Caco-2 (cell line): ENCODE measurements at regions not wholly inside any gene's neighbourhood (a gene's known extent, or its start where the extent isn't known, plus 50 kb on each side); places are given as distances from the start of the nearest gene placed in this dataset.

ENCODE experiments used
- BruUV-seq: library from RNA; stranded (reverse); fragments of 400-500 nt; replicated peaks from 2 replicates; lab custom pipeline; 2021; lab: Mats Ljungman, UMichigan
- CTCF ChIA-PET: fragments of 300-600 bp; sonication (Branson Sonifier 250); formaldehyde crosslinking; loops from one replicate; lab custom pipeline; 2022; ENCODE audit warnings: antibody characterized with exemption; lab: Charles Lee
- POLR2A ChIA-PET: fragments of 300-600 bp; sonication (Branson Sonifier 250); formaldehyde crosslinking; loops from one replicate; lab custom pipeline; 2022; ENCODE audit warnings: antibody characterized with exemption; lab: Charles Lee
- DNase-seq, 2 experiments: peaks; one replicate each; pipeline versions ENCODE4 v3.0.0 to v3.0.0-alpha.2; 2020 to 2022
- H3K27me3 ChIP-seq: replicated peaks from 2 replicates; pipeline ENCODE4 v1.6.0; 2011; ENCODE audit warnings: low read length; ENCODE audit not compliant: control insufficient read depth, insufficient read depth
- H3K36me3 ChIP-seq: 2 replicates; pipeline ENCODE4 v1.5.1; 2011; ENCODE audit warnings: low read length; ENCODE audit not compliant: control insufficient read depth, insufficient read depth
- H3K4me1 ChIP-seq: fragments of 250-450 bp; sonication (Bioruptor Pico); 2 replicates; pipeline ENCODE4 v1.5.1; 2020; ENCODE audit warnings: mild to moderate bottlenecking
- H3K4me3 ChIP-seq: 2 replicates; pipeline ENCODE4 v1.5.1; 2011; ENCODE audit warnings: low read depth, mild to moderate bottlenecking, control low read depth, low read length
- H3K9me3 ChIP-seq: fragments of 250-450 bp; sonication (Bioruptor Pico); 2 replicates; pipeline ENCODE4 v1.5.1; 2020; ENCODE audit warnings: mild to moderate bottlenecking, moderate library complexity
- H3K27ac Mint-ChIP-seq: one replicate; pipeline ENCODE4 v1.8.0; 2022; ENCODE audit warnings: mixed read lengths; ENCODE audit not compliant: unreplicated experiment
- H3K27me3 Mint-ChIP-seq: one replicate; pipeline ENCODE4 v1.8.0; 2022; ENCODE audit warnings: mixed read lengths; ENCODE audit not compliant: insufficient read depth, unreplicated experiment
- H3K36me3 Mint-ChIP-seq: one replicate; pipeline ENCODE4 v1.8.0; 2022; ENCODE audit warnings: mild to moderate bottlenecking, mixed read lengths; ENCODE audit not compliant: insufficient read depth, unreplicated experiment
- H3K4me1 Mint-ChIP-seq: one replicate; pipeline ENCODE4 v1.8.0; 2022; ENCODE audit warnings: low read depth, mixed read lengths; ENCODE audit not compliant: unreplicated experiment
- H3K4me3 Mint-ChIP-seq: one replicate; pipeline ENCODE4 v1.8.0; 2022; ENCODE audit warnings: mild to moderate bottlenecking, moderate library complexity, mixed read lengths; ENCODE audit not compliant: unreplicated experiment
- H3K9me3 Mint-ChIP-seq: one replicate; pipeline ENCODE4 v1.8.0; 2022; ENCODE audit warnings: mixed read lengths; ENCODE audit not compliant: unreplicated experiment
- CTCF ChIP-seq, 2 experiments: fragments of 200-600 bp in 1 of 2; IDR thresholded peaks; 1 replicate in 1 of 2; 2 replicates in 1 of 2; pipeline versions ENCODE4 v1.5.1 to v1.8.0; 2011 to 2022; ENCODE audit warnings: antibody characterized with exemption in 1 of 2, control low read depth in 1 of 2, inconsistent platforms in 1 of 2, low read depth in 1 of 2, low read length in 1 of 2, mild to moderate bottlenecking in 1 of 2, moderate library complexity in 1 of 2; ENCODE audit not compliant: insufficient read depth in 1 of 2, severe bottlenecking in 1 of 2, unreplicated experiment in 1 of 2
- intact Hi-C: fragments of 100-400 bp; cut with micrococcal nuclease; formaldehyde crosslinking; loops from one replicate; pipeline ENCODE4 v1.10.0; 2022; ENCODE audit not compliant: unreplicated experiment

- ChIA-PET POLR2A (no interaction called here), CTCF (no interaction called here)
- no peaks in the 10 kb centered on the region for H3K36me3 Mint-ChIP-seq
- H3K9me3 Mint-ChIP-seq, result no peaks in the 10 kb centered on the region
- H3K4me1 Mint-ChIP-seq, result peaks cover 12% of the 10 kb centered on the region
- no peak overlapping the region for H3K4me3 Mint-ChIP-seq
- H3K4me1 ChIP-seq, result peaks cover 5% of the 10 kb centered on the region; the same call in 1 of the 2 replicates
- no peak for TF ChIP-seq CTCF (IDR thresholded peaks at IDR 0.05; ENCODE audit: insufficient read depth in 1 of 2, low read depth in 1 of 2, low read length in 1 of 2, severe bottlenecking in 1 of 2, unreplicated experiment in 1 of 2)
- H3K9me3 ChIP-seq, result no peaks in the 10 kb centered on the region
- H3K27ac Mint-ChIP-seq, result no peak overlapping the region
- BruUV-seq, result no TSS peak
- H3K36me3 ChIP-seq, result no peaks in the 10 kb centered on the region
- no peaks in the 10 kb centered on the region for H3K27me3 Mint-ChIP-seq
- intact Hi-C loops, result loop anchor here (1.0 kb wide), 1 partner anchor 51 kb away; no protein-coding TSS in a partner anchor
- DNase-seq, result no peak
- H3K27me3 ChIP-seq, result no peaks in the 10 kb centered on the region
- H3K4me3 ChIP-seq, result no peak overlapping the region
Measured at GRCh38 chr7:142586611-142587010, 162.7 kb upstream of the PRSS1 start.

DNA sequence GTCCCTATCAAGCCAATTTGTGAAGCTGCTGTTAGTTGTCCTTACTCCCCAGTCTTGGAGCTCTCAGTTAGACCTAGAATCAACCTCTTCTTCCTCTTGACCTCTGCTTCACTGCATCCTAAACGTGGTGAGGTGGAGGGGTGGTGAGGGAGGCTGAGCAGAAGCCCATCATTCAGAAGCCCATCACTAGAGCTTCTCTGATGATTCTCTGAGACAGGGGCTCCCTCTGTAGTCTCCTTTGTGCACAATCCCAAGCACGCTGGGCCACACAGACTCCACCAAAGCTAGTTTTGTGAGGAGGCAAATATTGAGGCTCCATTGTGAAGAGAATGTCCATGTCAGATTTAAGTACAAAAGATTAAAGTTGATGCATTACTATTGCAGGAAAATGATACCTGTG lies 163.8 kb upstream of the PRSS1 start:
- H3K4me3 Mint-ChIP-seq, result no peak overlapping the region
- Histone ChIP-seq H3K4me3 (no peak overlapping the region), H3K36me3 (no peaks in the 10 kb centered on the region), H3K9me3 (no peaks in the 10 kb centered on the region), H3K27me3 (no peaks in the 10 kb centered on the region), H3K4me1 (peaks cover 5% of the 10 kb centered on the region; the same call in 1 of the 2 replicates)
- ChIA-PET POLR2A (no interaction called here), CTCF (interaction anchor here (0.8 to 1.5 kb wide), 4 partner anchors 27 to 51 kb away, joined by 3 to 7 read pairs (median 4); no protein-coding TSS in a partner anchor)
- no TSS peak for BruUV-seq
- no peak for DNase-seq
- H3K9me3 Mint-ChIP-seq, result no peaks in the 10 kb centered on the region
- no peaks in the 10 kb centered on the region for H3K27me3 Mint-ChIP-seq
- no peak for TF ChIP-seq CTCF (IDR thresholded peaks at IDR 0.05; ENCODE audit: insufficient read depth in 1 of 2, low read depth in 1 of 2, low read length in 1 of 2, severe bottlenecking in 1 of 2, unreplicated experiment in 1 of 2)
- intact Hi-C loops, result no loop called here
- H3K36me3 Mint-ChIP-seq, result no peaks in the 10 kb centered on the region
- H3K27ac Mint-ChIP-seq, result no peak overlapping the region
- peaks cover 15% of the 10 kb centered on the region for H3K4me1 Mint-ChIP-seq

DNA sequence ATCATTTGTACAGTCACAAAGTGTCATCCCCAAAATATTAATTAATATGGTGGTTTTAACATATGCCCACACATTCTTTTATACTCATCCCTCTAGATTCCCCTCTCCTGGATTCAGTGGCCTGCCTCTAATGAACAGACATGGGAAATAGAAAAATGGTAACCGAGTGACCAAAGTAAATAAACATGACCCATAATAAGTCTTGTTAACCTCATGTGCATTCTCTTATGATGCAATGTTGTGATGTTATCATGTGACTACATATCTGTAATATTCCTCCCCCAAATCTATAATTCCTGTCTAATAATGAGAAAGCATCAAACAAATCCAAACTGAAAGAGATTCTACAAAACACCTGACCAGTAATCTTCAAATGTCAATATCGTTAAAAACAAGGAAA lies 164.5 kb upstream of the PRSS1 start:
- H3K36me3 Mint-ChIP-seq, result no peaks in the 10 kb centered on the region
- intact Hi-C loops, result no loop called here
- Histone ChIP-seq H3K4me3 (no peak overlapping the region), H3K36me3 (no peaks in the 10 kb centered on the region), H3K4me1 (peaks cover 5% of the 10 kb centered on the region; the same call in 1 of the 2 replicates), H3K9me3 (no peaks in the 10 kb centered on the region), H3K27me3 (no peaks in the 10 kb centered on the region)
- no peak overlapping the region for H3K27ac Mint-ChIP-seq
- no peaks in the 10 kb centered on the region for H3K27me3 Mint-ChIP-seq
- peaks cover 15% of the 10 kb centered on the region for H3K4me1 Mint-ChIP-seq
- ChIA-PET POLR2A (no interaction called here), CTCF (interaction anchor here (0.6 to 1.5 kb wide), 4 partner anchors 27 to 761 kb away, joined by 4 to 7 read pairs (median 6); no protein-coding TSS in a partner anchor)
- no peak for DNase-seq
- H3K9me3 Mint-ChIP-seq, result no peaks in the 10 kb centered on the region
- BruUV-seq, result no TSS peak
- TF ChIP-seq CTCF (IDR thresholded peaks at IDR 0.05; ENCODE audit: insufficient read depth in 1 of 2, low read depth in 1 of 2, low read length in 1 of 2, severe bottlenecking in 1 of 2, unreplicated experiment in 1 of 2), result no peak
- H3K4me3 Mint-ChIP-seq, result no peak overlapping the region
